Astrocyte (in vitro differentiated cells and primary cell): ENCODE measurements at regions not wholly inside any gene's neighbourhood (a gene's known extent, or its start where the extent isn't known, plus 50 kb on each side); places are given as distances from the start of the nearest gene placed in this dataset.

Experiments
- DNase-seq: peaks from one replicate; pipeline ENCODE4 v3.0.0-alpha.2; 2010; ENCODE audit warnings: low read depth
- FAIRE-seq: peaks from 2 replicates; lab custom pipeline; 2011; peaks lifted over from hg19 to GRCh38; lab: Jason Lieb, UNC
- H2AFZ ChIP-seq: 2 replicates; pipeline ENCODE4 v1.6.0; 2012; ENCODE audit warnings: low read depth, low read length, inconsistent platforms
- H3K27ac ChIP-seq: 2 replicates; pipeline ENCODE4 v1.5.1; 2011; ENCODE audit warnings: low read depth, low read length, inconsistent platforms
- H3K27me3 ChIP-seq: 2 replicates; pipeline ENCODE4 v1.6.0; 2011; ENCODE audit warnings: low read length, inconsistent platforms; ENCODE audit not compliant: insufficient read depth
- H3K36me3 ChIP-seq: 2 replicates; pipeline ENCODE4 v1.5.1; 2011; ENCODE audit warnings: low read length, inconsistent platforms; ENCODE audit not compliant: insufficient read depth
- H3K4me1 ChIP-seq: 2 replicates; pipeline ENCODE4 v1.5.1; 2011; ENCODE audit warnings: low read length, inconsistent platforms; ENCODE audit not compliant: insufficient read depth
- H3K4me2 ChIP-seq: 2 replicates; pipeline ENCODE4 v1.6.0; 2012; ENCODE audit warnings: low read length, inconsistent platforms
- H3K4me3 ChIP-seq: 2 replicates; pipeline ENCODE4 v1.5.1; 2011; ENCODE audit warnings: low read depth, mild to moderate bottlenecking, low read length, inconsistent platforms; ENCODE audit not compliant: insufficient read depth
- H3K79me2 ChIP-seq: 2 replicates; pipeline ENCODE4 v1.6.0; 2012; ENCODE audit warnings: mild to moderate bottlenecking, low read length, inconsistent platforms; ENCODE audit not compliant: insufficient read depth
- H3K9ac ChIP-seq: 2 replicates; pipeline ENCODE4 v1.6.0; 2012; ENCODE audit warnings: mild to moderate bottlenecking, low read length, inconsistent platforms
- H3K9me3 ChIP-seq: 2 replicates; pipeline ENCODE4 v1.5.1; 2012; ENCODE audit warnings: low read depth, mild to moderate bottlenecking, low read length, inconsistent platforms; ENCODE audit not compliant: insufficient read depth
- H4K20me1 ChIP-seq: 2 replicates; pipeline ENCODE4 v1.6.0; 2012; ENCODE audit warnings: low read length, inconsistent platforms; ENCODE audit not compliant: insufficient read depth
- H3K27ac Mint-ChIP-seq: one replicate; pipeline ENCODE4 v1.8.0; 2021; ENCODE audit warnings: mild to moderate bottlenecking, mixed read lengths; ENCODE audit not compliant: unreplicated experiment
- H3K27me3 Mint-ChIP-seq: one replicate; pipeline ENCODE4 v1.8.0; 2021; ENCODE audit warnings: low read depth, mixed read lengths; ENCODE audit not compliant: unreplicated experiment
- H3K36me3 Mint-ChIP-seq: one replicate; pipeline ENCODE4 v1.8.0; 2021; ENCODE audit warnings: low read depth, mixed read lengths; ENCODE audit not compliant: unreplicated experiment
- H3K4me1 Mint-ChIP-seq: one replicate; pipeline ENCODE4 v1.8.0; 2021; ENCODE audit warnings: low read depth, mixed read lengths; ENCODE audit not compliant: unreplicated experiment
- H3K4me3 Mint-ChIP-seq: one replicate; pipeline ENCODE4 v1.8.0; 2021; ENCODE audit warnings: mild to moderate bottlenecking, moderate library complexity, mixed read lengths; ENCODE audit not compliant: unreplicated experiment
- H3K9me3 Mint-ChIP-seq: one replicate; pipeline ENCODE4 v1.8.0; 2021; ENCODE audit warnings: mild to moderate bottlenecking, mixed read lengths; ENCODE audit not compliant: unreplicated experiment
- CTCF ChIP-seq: IDR thresholded peaks from 2 replicates; pipeline ENCODE4 v1.5.1; 2011; ENCODE audit warnings: low read depth, mild to moderate bottlenecking, inconsistent platforms, low read length, moderate library complexity; ENCODE audit not compliant: insufficient read depth
- EZH2 ChIP-seq: IDR thresholded peaks from 2 replicates; pipeline ENCODE4 v1.6.1; 2012; ENCODE audit warnings: mild to moderate bottlenecking, low read length, inconsistent platforms; ENCODE audit not compliant: insufficient read depth

DNA sequence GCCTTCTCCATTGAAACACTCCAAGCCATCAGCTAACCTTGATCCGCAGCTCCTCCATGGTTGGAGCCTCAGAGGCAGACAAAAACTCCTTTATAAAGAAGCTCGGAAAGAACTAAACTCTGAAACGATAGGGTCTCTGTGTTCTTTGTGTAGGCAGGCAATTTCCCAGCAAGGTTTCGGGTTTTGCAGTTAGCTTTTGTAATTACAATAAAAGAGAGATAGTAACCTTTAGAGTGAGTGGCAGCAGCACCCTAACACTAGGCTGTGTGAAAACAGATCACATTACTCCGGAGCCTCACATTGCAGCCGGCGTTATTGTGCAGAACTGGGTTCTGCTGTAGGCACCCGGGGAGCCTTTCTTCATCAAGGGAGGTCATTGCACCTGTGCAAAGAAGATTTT is 115.8 kb upstream of the MAP3K1 start:
- no peaks in the 10 kb centered on the region for H3K36me3 Mint-ChIP-seq
- no peak overlapping the region for H3K4me3 ChIP-seq
- H3K36me3 ChIP-seq: no peaks in the 10 kb centered on the region
- H2AFZ ChIP-seq: no peak overlapping the region
- no peaks in the 10 kb centered on the region for H3K9me3 Mint-ChIP-seq
- H3K4me2 ChIP-seq: no peak overlapping the region
- no peak overlapping the region for H3K9ac ChIP-seq
- no peak overlapping the region for H3K4me3 Mint-ChIP-seq
- no peak overlapping the region for H3K27ac Mint-ChIP-seq
- H3K27ac ChIP-seq: no peak overlapping the region
- H3K79me2 ChIP-seq: no peaks in the 10 kb centered on the region
- no peaks in the 10 kb centered on the region for H3K9me3 ChIP-seq
- TF ChIP-seq EZH2 (no peak), CTCF (no peak)
- H4K20me1 ChIP-seq: no peaks in the 10 kb centered on the region
- peaks cover 9% of the 10 kb centered on the region for H3K27me3 ChIP-seq
- FAIRE-seq (no peak), DNase-seq (no peak)
- peaks cover 19% of the 10 kb centered on the region for H3K27me3 Mint-ChIP-seq
- H3K4me1 Mint-ChIP-seq: peaks cover 11% of the 10 kb centered on the region
- H3K4me1 ChIP-seq: no peaks in the 10 kb centered on the region

DNA sequence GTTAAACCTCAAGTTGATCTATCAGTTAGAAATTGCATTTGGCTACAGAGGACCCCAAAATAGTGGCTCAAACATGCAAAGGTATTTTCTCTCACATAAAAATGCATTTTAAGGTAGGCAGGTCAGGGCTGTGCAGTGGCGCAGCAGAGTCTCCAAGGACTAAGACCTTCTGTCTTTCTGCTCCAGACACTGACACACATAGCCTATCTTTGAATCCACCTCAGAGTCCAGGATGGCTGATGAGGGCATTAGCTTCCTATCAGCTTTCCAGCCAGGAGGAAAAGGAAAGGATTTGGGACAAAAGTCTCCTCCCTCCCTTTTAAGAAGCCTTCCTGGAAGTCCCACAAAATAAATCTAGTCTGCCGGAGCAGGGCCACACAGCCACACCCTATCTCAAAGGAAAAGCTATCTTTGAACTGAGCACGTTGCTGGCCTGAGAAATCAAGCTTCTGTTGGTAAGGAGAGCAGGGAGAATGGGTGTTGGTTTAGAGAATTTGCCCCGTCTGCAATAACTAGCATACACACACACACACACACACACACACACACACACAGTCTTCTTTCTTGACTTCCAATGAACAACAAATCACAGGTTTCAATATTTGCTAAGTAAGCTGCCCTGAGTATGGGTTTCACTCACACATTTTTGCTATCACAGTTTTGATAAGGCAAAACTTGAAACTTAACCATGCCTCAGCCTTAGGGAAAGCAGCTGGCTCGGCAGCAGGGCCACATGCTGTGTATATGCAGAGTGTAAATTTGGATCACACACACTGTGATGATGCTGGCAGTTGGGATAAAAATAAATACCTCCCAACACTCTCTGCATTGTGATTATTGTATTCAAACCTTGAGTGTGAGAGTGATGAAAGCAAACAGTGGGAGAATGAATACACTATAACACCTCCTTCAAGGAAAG is 116.6 kb upstream of the MAP3K1 start:
- H3K36me3 Mint-ChIP-seq: no peaks in the 10 kb centered on the region
- Histone ChIP-seq H2AFZ (no peak overlapping the region), H3K9me3 (no peaks in the 10 kb centered on the region), H3K27ac (no peak overlapping the region), H3K27me3 (peaks cover 9% of the 10 kb centered on the region), H3K79me2 (no peaks in the 10 kb centered on the region), H3K4me2 (no peak overlapping the region), H3K4me1 (no peaks in the 10 kb centered on the region), H4K20me1 (no peaks in the 10 kb centered on the region), H3K4me3 (no peak overlapping the region), H3K9ac (no peak overlapping the region), H3K36me3 (no peaks in the 10 kb centered on the region)
- H3K27me3 Mint-ChIP-seq: peaks cover 14% of the 10 kb centered on the region
- H3K4me1 Mint-ChIP-seq: peaks cover 11% of the 10 kb centered on the region
- H3K4me3 Mint-ChIP-seq: no peak overlapping the region
- DNase-seq (no peak), FAIRE-seq (no peak)
- H3K27ac Mint-ChIP-seq: no peak overlapping the region
- TF ChIP-seq EZH2 (no peak), CTCF (no peak)
- H3K9me3 Mint-ChIP-seq: no peaks in the 10 kb centered on the region

- no peak for DNase-seq
Measured at GRCh38 chr5:56696900-56697299, 118.4 kb upstream of the MAP3K1 start.

More at GRCh38 chr5:56696900-56697299, 118.4 kb upstream of the MAP3K1 start:
- no peak overlapping the region for H2AFZ ChIP-seq
- H3K36me3 ChIP-seq: no peaks in the 10 kb centered on the region
- no peaks in the 10 kb centered on the region for H3K36me3 Mint-ChIP-seq
- peaks cover 11% of the 10 kb centered on the region for H3K4me1 Mint-ChIP-seq
- H3K9me3 ChIP-seq: no peaks in the 10 kb centered on the region
- H3K27me3 Mint-ChIP-seq: peaks cover 8% of the 10 kb centered on the region
- no peak overlapping the region for H3K9ac ChIP-seq
- no peaks in the 10 kb centered on the region for H3K9me3 Mint-ChIP-seq
- H3K4me2 ChIP-seq: no peak overlapping the region
- H3K27me3 ChIP-seq: peaks cover 9% of the 10 kb centered on the region
- no peaks in the 10 kb centered on the region for H3K4me1 ChIP-seq
- no peaks in the 10 kb centered on the region for H3K79me2 ChIP-seq
- no peak for TF ChIP-seq CTCF
- no peak for TF ChIP-seq EZH2
- no peak overlapping the region for H3K27ac ChIP-seq
- no peak overlapping the region for H3K4me3 ChIP-seq
- H4K20me1 ChIP-seq: no peaks in the 10 kb centered on the region
- H3K4me3 Mint-ChIP-seq: no peak overlapping the region
- H3K27ac Mint-ChIP-seq: no peak overlapping the region
- FAIRE-seq: no peak
